Right lobe of liver (tissue), 4 donors: ENCODE measurements at regions not wholly inside any gene's neighbourhood (a gene's known extent, or its start where the extent isn't known, plus 50 kb on each side); places are given as distances from the start of the nearest gene placed in this dataset.

Experiments
- POLR2A ChIP-seq: fragments of 450-650 bp; IDR thresholded peaks from one replicate; pipeline ENCODE4 v1.6.1; 2017; ENCODE audit warnings: antibody characterized with exemption, mild to moderate bottlenecking
- TF ChIP-seq, protein P1 (sequence below), 4 donors: fragments of 200-600 bp in 3 of 4; fragments of 450-650 bp in 1 of 4; IDR thresholded peaks; one replicate each; pipeline versions ENCODE4 v1.5.1 to v1.8.0; 2016 to 2022; ENCODE audit warnings: antibody characterized with exemption in 4 of 4, mild to moderate bottlenecking in 2 of 4
- donor health status: DM: no; HTN: no; CAD: no.
- donor health status: DM: no; HTN: no; CAD: no.
- donor health status: DM: no; HTN: yes; CAD: no.

DNA sequence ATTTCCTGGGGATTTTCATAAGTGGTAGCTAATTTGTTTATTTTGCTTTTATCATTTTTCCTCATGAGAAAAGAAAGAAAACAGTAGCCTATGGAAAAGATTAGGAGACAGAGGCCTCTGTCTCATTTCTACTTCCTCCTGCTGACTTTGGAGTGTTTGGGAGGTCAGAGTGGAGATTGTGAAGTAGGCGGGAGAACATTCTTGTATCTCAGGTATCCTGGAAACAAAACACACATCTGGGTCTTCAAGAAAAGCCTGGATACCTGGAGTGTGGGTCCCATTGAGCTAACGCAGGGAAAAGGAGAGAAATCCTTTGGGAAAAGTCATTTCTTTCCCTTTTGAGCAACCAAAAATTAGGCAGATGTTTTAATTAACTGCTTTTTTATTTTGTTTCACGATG, 161.5 kb upstream of the DMAC1 start:
- TF ChIP-seq, protein P1, sequence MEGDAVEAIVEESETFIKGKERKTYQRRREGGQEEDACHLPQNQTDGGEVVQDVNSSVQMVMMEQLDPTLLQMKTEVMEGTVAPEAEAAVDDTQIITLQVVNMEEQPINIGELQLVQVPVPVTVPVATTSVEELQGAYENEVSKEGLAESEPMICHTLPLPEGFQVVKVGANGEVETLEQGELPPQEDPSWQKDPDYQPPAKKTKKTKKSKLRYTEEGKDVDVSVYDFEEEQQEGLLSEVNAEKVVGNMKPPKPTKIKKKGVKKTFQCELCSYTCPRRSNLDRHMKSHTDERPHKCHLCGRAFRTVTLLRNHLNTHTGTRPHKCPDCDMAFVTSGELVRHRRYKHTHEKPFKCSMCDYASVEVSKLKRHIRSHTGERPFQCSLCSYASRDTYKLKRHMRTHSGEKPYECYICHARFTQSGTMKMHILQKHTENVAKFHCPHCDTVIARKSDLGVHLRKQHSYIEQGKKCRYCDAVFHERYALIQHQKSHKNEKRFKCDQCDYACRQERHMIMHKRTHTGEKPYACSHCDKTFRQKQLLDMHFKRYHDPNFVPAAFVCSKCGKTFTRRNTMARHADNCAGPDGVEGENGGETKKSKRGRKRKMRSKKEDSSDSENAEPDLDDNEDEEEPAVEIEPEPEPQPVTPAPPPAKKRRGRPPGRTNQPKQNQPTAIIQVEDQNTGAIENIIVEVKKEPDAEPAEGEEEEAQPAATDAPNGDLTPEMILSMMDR (IDR thresholded peaks at IDR 0.05), result no peak
- TF ChIP-seq POLR2A, result no peak
